Osteoblast (primary cell): ENCODE measurements at regions not wholly inside any gene's neighbourhood (a gene's known extent, or its start where the extent isn't known, plus 50 kb on each side); places are given as distances from the start of the nearest gene placed in this dataset.
A peak's percentile ranks its signal among the peaks of the same experiment; 100 is the strongest.

Experiments used
- DNase-seq: peaks from one replicate; pipeline ENCODE4 v3.0.0; 2011; ENCODE audit warnings: low spot score, mixed read lengths; ENCODE audit not compliant: insufficient read length; ENCODE audit errors: missing footprints
- H2AFZ ChIP-seq: 2 replicates; pipeline ENCODE4 v1.6.0; 2011; ENCODE audit warnings: mild to moderate bottlenecking, low read length
- H3K27ac ChIP-seq: 2 replicates; pipeline ENCODE4 v1.5.1; 2011; ENCODE audit warnings: mild to moderate bottlenecking, low read depth, low read length, moderate library complexity
- H3K27me3 ChIP-seq: 2 replicates; pipeline ENCODE4 v1.6.0; 2012; ENCODE audit warnings: mild to moderate bottlenecking, control low read depth, inconsistent platforms, low read length, moderate library complexity; ENCODE audit not compliant: insufficient read depth
- H3K36me3 ChIP-seq: 2 replicates; pipeline ENCODE4 v1.5.1; 2011; ENCODE audit warnings: mild to moderate bottlenecking, low read length, control low read depth, moderate library complexity; ENCODE audit not compliant: insufficient read depth
- H3K4me1 ChIP-seq: 2 replicates; pipeline ENCODE4 v1.5.1; 2011; ENCODE audit warnings: mild to moderate bottlenecking, low read length, control low read depth, moderate library complexity; ENCODE audit not compliant: insufficient read depth
- H3K4me2 ChIP-seq: 2 replicates; pipeline ENCODE4 v1.6.0; 2011; ENCODE audit warnings: mild to moderate bottlenecking, low read length; ENCODE audit not compliant: insufficient read depth
- H3K4me3 ChIP-seq: fragments of 200-600 bp; sonication (generic); 3 replicates; pipeline ENCODE4 v1.5.1; 2012; ENCODE audit warnings: mild to moderate bottlenecking, low read length, inconsistent platforms; ENCODE audit not compliant: insufficient read depth
- H3K79me2 ChIP-seq: 2 replicates; pipeline ENCODE4 v1.6.0; 2012; ENCODE audit warnings: mild to moderate bottlenecking, low read length, control low read depth, inconsistent platforms; ENCODE audit not compliant: insufficient read depth
- H3K9me3 ChIP-seq: 2 replicates; pipeline ENCODE4 v1.5.1; 2011; ENCODE audit warnings: low read depth, low read length, control low read depth
- H4K20me1 ChIP-seq: 2 replicates; pipeline ENCODE4 v1.6.0; 2012; ENCODE audit warnings: mild to moderate bottlenecking, low read length, control low read depth; ENCODE audit not compliant: insufficient read depth
- CTCF ChIP-seq: IDR thresholded peaks from 2 replicates; pipeline ENCODE4 v1.5.1; 2011; ENCODE audit warnings: mild to moderate bottlenecking, low read depth, low read length, moderate library complexity; ENCODE audit errors: extremely low read depth

DNA sequence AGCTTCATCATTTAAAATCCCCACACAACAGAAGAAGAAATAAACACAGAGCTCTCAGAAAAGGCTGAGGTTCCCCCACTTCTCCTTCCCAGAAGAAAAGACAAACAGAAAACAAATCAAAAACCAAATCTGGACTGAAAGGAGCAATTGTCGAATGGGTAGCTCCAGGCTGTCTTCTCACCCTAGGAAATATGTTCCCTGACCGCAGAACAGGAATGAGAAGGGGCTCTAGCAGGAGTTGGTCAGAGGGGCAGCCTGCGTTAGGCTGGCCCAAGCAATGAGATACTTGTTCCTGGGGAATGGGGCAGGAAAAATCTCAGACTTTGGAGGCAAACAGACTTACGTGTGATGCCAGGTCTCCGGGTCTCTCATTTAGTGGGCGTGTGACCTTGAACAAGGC, 562.6 kb upstream of the CADM1 start:
- Histone ChIP-seq H3K27ac (no peak overlapping the region), H3K79me2 (no peaks in the 10 kb centered on the region), H4K20me1 (no peaks in the 10 kb centered on the region), H3K4me1 (no peaks in the 10 kb centered on the region), H2AFZ (no peak overlapping the region), H3K9me3 (no peaks in the 10 kb centered on the region), H3K4me2 (no peak overlapping the region), H3K27me3 (no peaks in the 10 kb centered on the region), H3K36me3 (no peaks in the 10 kb centered on the region), H3K4me3 (no peak overlapping the region)
- no peak for TF ChIP-seq CTCF
- DNase-seq = no peak

DNA sequence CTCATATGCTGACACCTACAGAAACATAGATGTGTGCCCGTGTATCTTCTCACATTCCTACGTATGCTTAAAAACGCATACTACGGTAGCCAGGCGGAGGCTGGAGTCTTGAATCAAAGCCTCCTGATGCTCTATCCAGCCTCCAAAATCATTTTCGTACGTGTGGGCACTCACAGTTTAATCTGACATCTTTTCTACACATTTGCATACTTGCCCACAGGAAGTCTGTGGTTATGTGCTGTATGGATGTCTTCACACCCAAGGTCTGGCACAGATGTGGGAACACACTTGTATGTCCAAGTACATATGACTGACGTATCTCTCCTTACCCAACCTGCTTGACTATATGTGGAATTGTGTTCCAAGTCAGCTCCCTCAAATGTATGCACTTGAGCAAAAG, 561.8 kb upstream of the CADM1 start:
- Histone ChIP-seq H3K79me2 (no peaks in the 10 kb centered on the region), H3K9me3 (no peaks in the 10 kb centered on the region), H2AFZ (no peak overlapping the region), H3K4me1 (no peaks in the 10 kb centered on the region), H3K36me3 (no peaks in the 10 kb centered on the region), H3K27me3 (no peaks in the 10 kb centered on the region), H4K20me1 (no peaks in the 10 kb centered on the region), H3K4me3 (no peak overlapping the region), H3K4me2 (no peak overlapping the region), H3K27ac (no peak overlapping the region)
- TF ChIP-seq CTCF = no peak
- DNase-seq = no peak

GRCh38 chr11:116065191-116065895, 561.1 kb upstream of the CADM1 start:
- no peaks in the 10 kb centered on the region for H3K36me3 ChIP-seq
- H3K9me3 ChIP-seq = no peaks in the 10 kb centered on the region
- no peak overlapping the region for H3K4me3 ChIP-seq
- no peaks in the 10 kb centered on the region for H3K4me1 ChIP-seq
- no peak for TF ChIP-seq CTCF
- H4K20me1 ChIP-seq = no peaks in the 10 kb centered on the region
- no peak overlapping the region for H2AFZ ChIP-seq
- peak; percentile 72 for DNase-seq
- no peaks in the 10 kb centered on the region for H3K79me2 ChIP-seq
- H3K4me2 ChIP-seq = no peak overlapping the region
- no peak overlapping the region for H3K27ac ChIP-seq
- H3K27me3 ChIP-seq = no peaks in the 10 kb centered on the region

- H3K9me3 ChIP-seq = no peaks in the 10 kb centered on the region
- no peak overlapping the region for H2AFZ ChIP-seq
- no peak for DNase-seq
- no peaks in the 10 kb centered on the region for H4K20me1 ChIP-seq
- H3K4me1 ChIP-seq = no peaks in the 10 kb centered on the region
- no peak for TF ChIP-seq CTCF
- no peaks in the 10 kb centered on the region for H3K27me3 ChIP-seq
- H3K79me2 ChIP-seq = no peaks in the 10 kb centered on the region
- no peak overlapping the region for H3K27ac ChIP-seq
- no peaks in the 10 kb centered on the region for H3K36me3 ChIP-seq
- H3K4me3 ChIP-seq = no peak overlapping the region
- H3K4me2 ChIP-seq = no peak overlapping the region
These were observed 558.4 kb upstream of the CADM1 start for GRCh38 chr11:116062490-116063171.
